ENCODE measurements at regions not wholly inside any gene's neighbourhood (a gene's known extent, or its start where the extent isn't known, plus 50 kb on each side); places are given as distances from the start of the nearest gene placed in this dataset.

- no peak overlapping the region for H3K4me2 ChIP-seq (ENCODE audit: insufficient read depth in 1 of 2, low read depth in 2 of 2, low read length in 2 of 2)
- no peak overlapping the region for H3K23ac ChIP-seq (ENCODE audit: insufficient read length)
- H3K36me3 ChIP-seq (ENCODE audit: control insufficient read depth in 2 of 4, insufficient read depth in 4 of 4, low read length in 3 of 4), result no peaks in the 10 kb centered on the region
- H3K9me3 ChIP-seq (ENCODE audit: insufficient read depth in 2 of 2, low read depth in 1 of 2, low read length in 1 of 2), result no peaks in the 10 kb centered on the region; a peak in 1 of 4 replicates
- no peak overlapping the region for H2BK5ac ChIP-seq (ENCODE audit: low read depth, low read length)
- no peak overlapping the region for H2BK15ac ChIP-seq (ENCODE audit: low read length)
- H3K23me2 ChIP-seq (ENCODE audit: low read depth, low read length), result no peaks in the 10 kb centered on the region
- no peaks in the 10 kb centered on the region for H3K79me2 ChIP-seq (ENCODE audit: control insufficient read depth in 1 of 2, insufficient read depth in 2 of 2, low read length in 2 of 2)
- no peak overlapping the region for H4K8ac ChIP-seq (ENCODE audit: extremely low read depth, insufficient read depth, low read length)
- 81% methylated on average over 6 of the region's 6 CpGs; no CpG with 5 or more reads in 1 of the 2 experiments for WGBS, 2 experiments (ENCODE audit: extremely low coverage in 1 of 2, insufficient coverage in 1 of 2, insufficient read length in 1 of 2, insufficient replicate concordance in 2 of 2, low coverage in 1 of 2, low lambda C conversion rate in 2 of 2, missing lambda C conversion rate in 1 of 2)
- no peak for DNase-seq (ENCODE audit: low read depth in 1 of 2, low spot score in 2 of 2)
- POLR2A ChIA-PET (ENCODE audit: partially characterized antibody), result no interaction called here
- peak overlapping the region; percentile 65 for H2AFZ ChIP-seq (ENCODE audit: low read length)
- H4K5ac ChIP-seq (ENCODE audit: insufficient read length, low read depth, low read length), result no peak overlapping the region
- H2BK120ac ChIP-seq (replicated peaks; ENCODE audit: low read depth, low read length), result no peak overlapping the region
- H4K20me1 ChIP-seq (replicated peaks in 1 of 2; ENCODE audit: control insufficient read depth in 1 of 2, insufficient read depth in 2 of 2, low read length in 2 of 2), result no peaks in the 10 kb centered on the region
- H4K91ac ChIP-seq (replicated peaks; ENCODE audit: insufficient read length, low read length), result no peak overlapping the region
- H3K4me3 ChIP-seq (ENCODE audit: extremely low read depth in 1 of 4, insufficient read depth in 2 of 4, low read depth in 3 of 4, low read length in 4 of 4), result no peak overlapping the region
- no peak overlapping the region for H3K9ac ChIP-seq (replicated peaks in 1 of 4; ENCODE audit: extremely low read depth in 1 of 4, low read depth in 3 of 4, low read length in 3 of 4)
- H3K27ac ChIP-seq (ENCODE audit: low read depth, low read length), result no peak overlapping the region
- no peak overlapping the region for H3K18ac ChIP-seq (ENCODE audit: extremely low read depth, low read length)
- H3K4me1 ChIP-seq (replicated peaks in 1 of 4; ENCODE audit: control insufficient read depth in 3 of 4, insufficient read depth in 4 of 4, low read length in 3 of 4), result peaks cover 0 to 4% (median 0%) of the 10 kb centered on the region in 4 experiments; a peak in 1 of 7 replicates
- CTCF ChIA-PET (ENCODE audit: partially characterized antibody), result no interaction called here
- no peak for FAIRE-seq
- H2AK5ac ChIP-seq (ENCODE audit: low read depth, low read length), result no peak overlapping the region
- H3K4ac ChIP-seq (replicated peaks; ENCODE audit: insufficient read length, low read depth, low read length), result no peak overlapping the region
- H2BK20ac ChIP-seq (ENCODE audit: low read length), result no peak overlapping the region
- no peak overlapping the region for H3K14ac ChIP-seq (ENCODE audit: insufficient read length)
- no peak overlapping the region for H3K56ac ChIP-seq (replicated peaks; ENCODE audit: insufficient read length, low read depth, low read length)
- H3K79me1 ChIP-seq (ENCODE audit: low read depth, low read length), result no peaks in the 10 kb centered on the region
- H2BK12ac ChIP-seq (ENCODE audit: low read depth, low read length), result no peak overlapping the region
- no peaks in the 10 kb centered on the region for H3K27me3 ChIP-seq (replicated peaks in 1 of 4; ENCODE audit: control insufficient read depth in 3 of 4, extremely low read depth in 1 of 4, insufficient read depth in 3 of 4, low read length in 3 of 4)
- TF ChIP-seq KDM4A (IDR thresholded peaks at IDR 0.05; ENCODE audit: low read depth, low read length, severe bottlenecking) (no peak), NRF1 (IDR thresholded peaks at IDR 0.05; ENCODE audit: low read depth, low read length) (no peak), SIN3A (conservative IDR thresholded peaks at IDR 0.05 in 1 of 2, IDR thresholded peaks at IDR 0.05 in 1 of 2; ENCODE audit: low read depth in 1 of 2, low read length in 2 of 2) (no peak), FOSL1 (IDR thresholded peaks at IDR 0.05; ENCODE audit: insufficient read depth, low read depth, low read length) (no peak), ATF2 (IDR thresholded peaks at IDR 0.05; ENCODE audit: low read length) (no peak), CHD1 (IDR thresholded peaks at IDR 0.05; ENCODE audit: low read depth, low read length) (no peak), USF2 (IDR thresholded peaks at IDR 0.05; ENCODE audit: low read length) (no peak), EP300 (IDR thresholded peaks at IDR 0.05; ENCODE audit: borderline replicate concordance in 1 of 2, low read depth in 2 of 2, low read length in 2 of 2) (no peak), HDAC2 (IDR thresholded peaks at IDR 0.05; ENCODE audit: borderline replicate concordance in 1 of 2, low read depth in 2 of 2, low read length in 2 of 2) (no peak), HDAC6 (IDR thresholded peaks at IDR 0.05; ENCODE audit: low read depth, low read length) (no peak), RXRA (IDR thresholded peaks at IDR 0.05; ENCODE audit: insufficient read depth, low read depth, low read length) (no peak)
These were observed 656.0 kb upstream of the SGO1 start for GRCh38 chr3:20842002-20842401.
